ENCODE measurements at regions not wholly inside any gene's neighbourhood (a gene's known extent, or its start where the extent isn't known, plus 50 kb on each side); places are given as distances from the start of the nearest gene placed in this dataset.
"Not testable (repeated sequence)": the region's sequence is repeated elsewhere in the genome, so short reads cannot be mapped to it uniquely, and the experiment has no call there.

DNA sequence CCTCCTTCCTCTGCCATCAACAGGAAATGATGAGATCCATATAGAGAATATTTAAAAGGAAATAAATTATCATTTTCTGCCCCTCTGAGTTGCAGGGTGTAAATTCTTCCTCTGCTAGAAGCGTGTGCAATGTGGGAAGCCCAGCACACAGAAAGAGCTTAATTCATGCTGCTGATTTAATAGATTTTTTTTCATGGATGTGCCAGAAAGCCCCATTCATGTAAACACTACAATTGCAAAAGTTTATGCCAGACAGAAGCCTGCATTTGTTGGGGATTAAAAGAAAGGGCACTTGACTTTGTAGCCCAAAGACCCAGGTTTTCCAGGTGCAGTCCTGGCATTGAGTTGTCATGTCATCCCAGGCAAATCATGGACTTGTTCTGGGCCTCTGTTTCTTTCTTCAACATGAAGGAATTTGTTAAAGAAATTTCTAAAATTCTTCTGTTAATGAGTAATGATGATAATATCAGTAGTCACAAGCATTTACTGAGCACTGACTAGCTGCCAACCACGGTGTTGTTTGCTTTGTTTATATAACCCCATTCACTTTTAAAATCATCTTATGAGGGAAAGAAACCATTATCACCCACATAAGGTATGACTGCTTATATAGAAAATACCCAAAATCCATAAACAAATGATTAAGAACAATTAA is 341.7 kb downstream of the ANAPC1 start:
- not testable (repeated sequence) for H3K9me3 Mint-ChIP-seq, H3K36me3 Mint-ChIP-seq, H3K27ac Mint-ChIP-seq, H3K27me3 Mint-ChIP-seq, H3K4me1 Mint-ChIP-seq, H3K4me3 Mint-ChIP-seq

DNA sequence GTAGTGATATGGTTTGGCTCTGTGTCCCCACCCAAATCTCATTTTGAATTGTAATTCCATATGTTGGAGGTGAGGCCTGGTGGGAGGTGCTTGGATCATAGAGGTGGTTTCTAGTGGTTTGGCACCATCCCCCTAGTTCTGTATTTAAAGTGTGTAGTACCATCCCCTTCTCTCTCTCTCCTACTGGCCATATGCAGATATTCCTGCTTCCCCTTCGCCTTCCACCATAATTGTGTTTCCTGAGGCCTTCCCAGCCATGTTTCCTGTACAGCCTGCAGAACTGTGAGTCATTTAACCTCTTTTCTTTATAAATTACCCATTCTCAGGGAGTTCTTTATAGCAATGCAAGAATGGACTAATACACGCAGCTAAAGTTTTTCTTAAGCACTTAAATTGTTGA is 340.0 kb downstream of the ANAPC1 start:
- H3K4me1 Mint-ChIP-seq, H3K9me3 Mint-ChIP-seq, H3K4me3 Mint-ChIP-seq, H3K27me3 Mint-ChIP-seq, H3K36me3 Mint-ChIP-seq, H3K27ac Mint-ChIP-seq: not testable (repeated sequence)

DNA sequence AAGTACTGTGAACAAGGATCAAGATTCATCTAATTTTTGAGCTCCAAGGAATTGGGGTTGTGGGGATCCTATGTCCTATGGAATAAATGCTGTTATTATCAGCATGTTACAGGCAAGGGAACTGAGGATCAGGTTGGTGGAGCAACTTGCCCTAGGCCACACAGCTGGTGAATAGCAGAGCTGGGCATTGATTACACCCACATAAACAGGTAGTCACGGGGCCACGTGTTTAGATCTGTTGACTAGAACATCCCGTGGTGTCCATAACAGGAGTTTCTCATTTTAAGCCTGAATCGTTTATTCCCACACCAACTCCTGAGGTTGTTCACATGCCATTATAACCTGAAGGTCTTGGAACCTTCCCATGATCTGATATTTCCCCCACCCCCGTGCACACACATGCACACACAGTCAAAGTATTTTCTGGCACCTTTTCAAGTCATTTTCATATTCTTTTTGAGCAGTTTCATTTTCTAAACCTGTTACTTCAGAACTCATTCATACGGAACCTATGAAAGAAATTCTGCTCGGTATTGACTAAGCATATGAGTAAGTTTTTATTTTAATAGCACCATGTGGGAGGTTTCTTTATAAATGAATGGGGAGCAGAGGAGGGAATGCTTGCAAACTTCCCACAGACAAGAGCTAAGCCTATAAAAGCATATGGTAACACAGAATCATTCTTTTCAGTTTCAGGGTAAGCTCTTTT is 338.1 kb downstream of the ANAPC1 start:
- H3K4me3 Mint-ChIP-seq, H3K27me3 Mint-ChIP-seq, H3K9me3 Mint-ChIP-seq, H3K27ac Mint-ChIP-seq, H3K4me1 Mint-ChIP-seq, H3K36me3 Mint-ChIP-seq: not testable (repeated sequence)

DNA sequence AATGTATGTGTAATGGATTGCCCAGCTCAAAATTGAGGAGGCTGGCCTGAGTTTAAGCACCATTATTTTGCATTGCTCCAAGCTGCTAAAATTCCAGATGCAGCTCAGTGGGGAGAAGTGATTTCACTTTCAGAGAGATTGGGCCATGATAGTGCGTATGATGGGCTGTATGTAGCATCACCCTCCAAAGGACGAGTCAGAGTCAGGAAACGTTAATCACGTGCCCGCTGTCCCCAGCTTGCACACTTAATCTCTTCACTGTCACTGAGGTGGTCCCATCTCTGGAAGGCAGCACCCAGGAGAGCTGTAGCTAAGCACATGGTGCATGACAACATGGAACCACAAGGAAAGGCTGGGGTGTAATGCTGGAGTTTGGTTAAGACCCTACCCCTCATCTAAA is 337.4 kb downstream of the ANAPC1 start:
- H3K4me3 Mint-ChIP-seq, result peak overlapping the region in 3 of 4 donors; percentile 25 to 57 (median 55)
- H3K36me3 Mint-ChIP-seq, H3K27me3 Mint-ChIP-seq, H3K9me3 Mint-ChIP-seq, H3K4me1 Mint-ChIP-seq, H3K27ac Mint-ChIP-seq: not testable (repeated sequence)

DNA sequence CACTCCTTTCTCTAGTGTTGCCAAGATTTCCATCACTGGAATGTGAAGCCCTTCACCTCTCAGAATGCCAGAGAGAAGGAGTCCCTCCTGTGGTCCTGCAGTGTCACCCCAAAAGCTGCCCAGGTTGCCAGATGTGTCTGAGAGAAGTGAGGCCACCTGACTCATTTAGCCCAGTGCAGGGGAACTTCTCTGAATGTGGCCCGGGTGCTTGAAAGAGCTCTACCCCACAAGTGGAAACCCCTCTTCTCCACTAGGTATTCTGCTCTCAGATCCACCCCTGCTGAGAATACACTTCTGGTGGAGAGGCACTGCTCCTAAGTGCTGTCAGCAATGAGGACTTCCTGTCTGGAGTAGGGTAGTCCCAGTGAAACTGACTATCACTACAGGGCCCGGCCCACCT is 334.8 kb downstream of the ANAPC1 start:
- H3K9me3 Mint-ChIP-seq, H3K36me3 Mint-ChIP-seq, H3K27ac Mint-ChIP-seq, H3K27me3 Mint-ChIP-seq, H3K4me1 Mint-ChIP-seq: not testable (repeated sequence)
- peak overlapping the region in 1 of 4 donors; percentile 66 for H3K4me3 Mint-ChIP-seq

DNA sequence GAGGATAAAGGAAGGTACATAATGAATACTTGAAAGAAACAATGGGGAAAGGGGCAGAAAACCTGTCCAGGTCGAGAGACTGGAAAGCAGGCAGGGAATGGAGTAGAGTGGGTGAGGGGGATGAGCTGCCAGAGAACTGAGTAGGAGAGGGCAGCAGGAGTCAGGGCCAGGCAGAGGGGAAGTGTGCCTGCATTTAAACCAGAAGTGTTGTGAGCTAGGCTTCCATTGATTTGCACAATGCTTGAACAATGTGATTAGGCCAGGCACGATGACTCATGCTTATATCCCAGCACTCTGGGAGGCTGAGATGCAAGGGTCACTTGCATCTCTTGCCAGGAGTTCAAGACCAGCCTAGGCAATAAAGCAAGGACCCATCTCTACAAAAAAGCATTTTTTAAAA is 332.6 kb downstream of the ANAPC1 start:
- H3K4me3 Mint-ChIP-seq, H3K27me3 Mint-ChIP-seq, H3K27ac Mint-ChIP-seq, H3K4me1 Mint-ChIP-seq, H3K36me3 Mint-ChIP-seq, H3K9me3 Mint-ChIP-seq: not testable (repeated sequence)

DNA sequence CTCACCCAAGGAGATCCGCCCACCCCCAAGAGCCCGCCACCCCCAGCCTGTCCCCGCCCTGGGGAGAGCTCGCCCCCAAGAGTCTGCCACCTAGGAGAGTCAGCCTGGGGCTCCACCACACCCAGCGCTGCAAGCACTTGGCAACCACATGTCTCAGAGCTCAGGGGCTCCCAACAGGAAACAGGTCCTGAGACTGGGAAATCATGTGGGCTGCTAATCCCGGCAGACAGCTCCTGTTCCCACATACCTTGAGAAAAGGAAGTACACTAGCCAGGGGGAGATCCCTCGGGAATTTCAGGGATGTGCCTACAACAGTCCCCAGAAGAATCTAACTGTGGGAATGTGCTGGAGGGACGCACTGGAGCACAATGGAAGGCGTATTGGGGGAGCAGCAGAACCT is 331.4 kb downstream of the ANAPC1 start:
- H3K27me3 Mint-ChIP-seq, H3K4me3 Mint-ChIP-seq, H3K36me3 Mint-ChIP-seq, H3K9me3 Mint-ChIP-seq, H3K27ac Mint-ChIP-seq, H3K4me1 Mint-ChIP-seq: not testable (repeated sequence)

DNA sequence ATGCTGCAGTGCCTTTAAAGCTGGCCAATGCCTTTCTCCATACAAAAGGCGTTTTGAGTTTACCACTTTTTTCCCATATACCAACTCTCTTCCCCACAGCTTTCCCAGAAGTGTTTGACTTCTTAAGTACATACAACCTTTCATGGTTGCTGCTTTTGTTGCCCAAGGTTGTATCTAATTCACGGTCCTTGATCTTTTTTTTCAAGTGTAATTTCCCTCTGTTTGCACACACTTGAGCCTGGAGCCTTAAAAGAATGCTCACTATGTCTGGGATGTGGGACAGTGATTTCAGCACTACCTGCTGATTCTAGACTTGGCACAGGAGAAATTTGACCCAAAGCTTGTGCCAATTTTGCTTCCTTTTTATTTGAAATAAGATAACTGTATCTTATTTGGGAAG is 324.7 kb downstream of the ANAPC1 start:
- H3K27ac Mint-ChIP-seq, H3K27me3 Mint-ChIP-seq, H3K4me3 Mint-ChIP-seq, H3K9me3 Mint-ChIP-seq, H3K36me3 Mint-ChIP-seq, H3K4me1 Mint-ChIP-seq: not testable (repeated sequence)

DNA sequence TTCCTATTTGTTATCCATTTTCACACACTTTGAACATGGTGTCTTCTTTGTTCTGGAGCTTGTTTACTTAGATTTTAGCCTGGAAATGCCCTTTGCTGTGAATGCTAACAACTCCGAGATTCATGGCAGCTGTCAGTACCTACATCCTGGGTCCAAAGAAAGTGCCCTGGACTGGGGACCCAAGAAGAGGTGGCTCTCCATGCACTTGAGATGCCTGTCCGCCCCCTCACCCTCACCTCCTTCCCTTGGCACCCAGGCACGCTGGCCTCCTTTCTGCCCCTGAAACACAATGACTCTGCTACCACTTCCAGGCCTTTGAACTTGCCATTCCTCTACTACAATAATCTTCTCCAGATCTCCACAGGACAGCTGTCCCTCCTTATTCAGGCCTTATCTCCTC is 324.2 kb downstream of the ANAPC1 start:
- H3K4me1 Mint-ChIP-seq, H3K4me3 Mint-ChIP-seq, H3K36me3 Mint-ChIP-seq, H3K27me3 Mint-ChIP-seq, H3K9me3 Mint-ChIP-seq, H3K27ac Mint-ChIP-seq: not testable (repeated sequence)

DNA sequence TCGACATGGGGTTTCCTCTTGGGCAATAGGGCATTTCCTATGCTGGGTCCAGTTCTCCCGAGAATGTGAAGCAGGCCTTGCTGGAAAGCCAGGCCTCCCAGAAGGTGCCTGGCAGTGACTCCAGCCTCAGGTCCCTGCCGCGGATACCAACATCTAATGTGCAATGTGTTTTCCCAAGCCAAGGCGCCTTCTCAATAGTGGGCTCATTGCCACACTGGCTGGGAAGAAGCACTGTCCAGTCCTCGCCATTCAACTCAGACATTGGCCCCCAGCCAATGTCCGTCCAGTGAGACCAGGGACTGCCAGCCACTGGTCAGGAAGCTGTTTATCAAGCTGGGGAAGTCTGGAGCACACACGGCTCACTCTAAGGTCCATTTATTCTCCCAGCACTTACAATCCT is 317.9 kb downstream of the ANAPC1 start:
- H3K4me1 Mint-ChIP-seq, H3K9me3 Mint-ChIP-seq, H3K27ac Mint-ChIP-seq, H3K4me3 Mint-ChIP-seq, H3K27me3 Mint-ChIP-seq, H3K36me3 Mint-ChIP-seq: not testable (repeated sequence)

DNA sequence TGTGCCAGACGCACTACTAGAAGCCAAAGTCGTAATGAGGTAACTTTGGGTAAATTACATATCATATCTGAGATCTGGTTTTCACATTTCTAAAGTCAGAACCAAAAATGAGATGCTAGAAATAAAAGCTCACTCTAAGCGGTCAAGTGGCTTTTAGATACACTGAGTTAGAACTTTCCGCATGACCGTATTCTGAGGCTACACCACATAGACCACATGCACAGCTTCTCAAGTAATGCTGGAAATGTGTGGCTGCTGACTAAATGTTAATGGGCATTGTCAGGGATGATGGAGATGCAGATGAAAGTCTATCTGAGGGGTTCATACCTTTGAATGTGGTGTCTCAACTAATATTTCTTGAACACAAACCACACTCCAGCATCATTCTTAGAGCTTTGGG is 316.8 kb downstream of the ANAPC1 start:
- not testable (repeated sequence) for H3K4me3 Mint-ChIP-seq, H3K27me3 Mint-ChIP-seq, H3K27ac Mint-ChIP-seq, H3K9me3 Mint-ChIP-seq, H3K36me3 Mint-ChIP-seq, H3K4me1 Mint-ChIP-seq

DNA sequence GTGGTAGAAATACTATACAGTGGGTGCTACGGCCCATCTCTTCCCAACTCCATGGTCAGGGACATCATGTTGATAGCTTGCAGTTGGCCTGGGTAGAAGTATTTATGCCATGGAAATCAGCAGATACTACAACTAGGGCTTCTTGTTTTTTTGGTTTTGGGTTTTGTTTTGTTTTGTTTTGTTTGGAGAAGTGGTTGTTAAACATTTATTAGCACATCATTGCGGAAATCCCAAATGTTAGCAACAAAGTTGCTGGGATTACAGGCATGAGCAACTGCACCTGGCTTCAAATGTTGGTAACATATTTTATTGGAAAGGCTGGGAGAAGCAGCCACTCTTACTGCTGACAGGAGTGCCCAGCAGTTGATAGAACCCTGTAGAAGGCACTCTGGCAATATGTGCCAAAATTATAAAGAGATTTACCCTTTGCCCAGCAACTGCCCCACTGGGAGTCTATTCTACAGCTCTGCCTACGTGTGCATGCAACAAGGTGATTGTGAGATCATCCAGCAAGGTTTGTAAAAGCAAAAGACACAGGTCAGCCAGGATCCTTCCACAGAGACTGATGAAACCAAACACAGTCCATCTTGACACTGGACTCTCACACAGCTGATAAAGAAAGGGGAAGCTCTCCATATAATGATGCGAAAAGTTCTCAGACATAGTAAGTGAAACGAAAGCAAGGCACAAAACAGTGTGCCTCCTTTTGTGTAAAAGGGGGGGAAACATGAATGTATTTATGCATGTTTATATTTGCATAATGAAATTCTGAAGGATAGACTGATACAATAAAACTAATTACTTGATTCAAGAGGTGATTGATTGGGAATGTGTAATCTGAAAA is 314.4 kb downstream of the ANAPC1 start:
- H3K4me3 Mint-ChIP-seq, result peak overlapping the region in 1 of 4 donors; percentile 32

DNA sequence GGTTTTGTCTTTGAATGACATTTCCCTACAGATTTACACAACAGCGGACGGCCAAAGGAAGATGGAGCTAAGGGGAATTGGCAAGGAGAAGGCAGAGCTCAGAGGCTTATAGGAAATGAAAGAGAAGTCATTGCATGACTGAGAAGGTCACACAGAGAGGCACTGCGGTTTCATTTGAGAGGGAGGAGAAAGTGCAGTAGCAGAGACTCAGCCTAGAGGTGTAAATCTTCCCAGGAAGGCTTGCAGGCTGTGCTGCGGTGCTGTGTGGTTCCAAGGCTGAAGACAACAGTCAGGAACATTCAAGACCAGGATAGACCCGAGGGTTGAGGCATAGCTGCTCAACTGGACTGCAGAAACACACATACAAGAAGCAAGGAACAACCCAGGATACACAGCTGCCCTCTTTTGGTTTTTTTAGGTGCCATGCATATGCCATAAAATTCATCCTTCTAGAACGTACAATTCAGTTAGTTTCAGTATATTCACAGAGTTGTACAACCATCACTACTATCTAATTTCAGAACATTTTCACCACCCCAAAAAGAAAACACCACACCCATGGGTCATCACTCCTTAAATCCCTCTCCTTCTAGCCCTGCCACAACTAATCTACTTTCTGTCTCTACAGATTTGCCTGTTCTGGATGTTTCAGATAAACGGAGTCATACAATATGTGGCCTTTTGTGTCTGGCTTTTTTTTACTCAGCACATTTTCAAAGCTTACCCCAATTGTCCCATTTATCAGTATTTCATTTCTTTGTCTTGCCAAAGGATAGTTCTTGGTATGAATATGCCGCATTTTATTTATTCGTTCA is 313.5 kb downstream of the ANAPC1 start:
- peak overlapping the region in 3 of 4 donors; percentile 32 to 48 (median 47) for H3K4me3 Mint-ChIP-seq
- not testable (repeated sequence) for H3K4me1 Mint-ChIP-seq, H3K36me3 Mint-ChIP-seq, H3K9me3 Mint-ChIP-seq, H3K27ac Mint-ChIP-seq, H3K27me3 Mint-ChIP-seq

More for the DNA sequence above, 314.4 kb downstream of the ANAPC1 start:
- not testable (repeated sequence) for H3K36me3 Mint-ChIP-seq, H3K27ac Mint-ChIP-seq, H3K9me3 Mint-ChIP-seq, H3K4me1 Mint-ChIP-seq, H3K27me3 Mint-ChIP-seq

DNA sequence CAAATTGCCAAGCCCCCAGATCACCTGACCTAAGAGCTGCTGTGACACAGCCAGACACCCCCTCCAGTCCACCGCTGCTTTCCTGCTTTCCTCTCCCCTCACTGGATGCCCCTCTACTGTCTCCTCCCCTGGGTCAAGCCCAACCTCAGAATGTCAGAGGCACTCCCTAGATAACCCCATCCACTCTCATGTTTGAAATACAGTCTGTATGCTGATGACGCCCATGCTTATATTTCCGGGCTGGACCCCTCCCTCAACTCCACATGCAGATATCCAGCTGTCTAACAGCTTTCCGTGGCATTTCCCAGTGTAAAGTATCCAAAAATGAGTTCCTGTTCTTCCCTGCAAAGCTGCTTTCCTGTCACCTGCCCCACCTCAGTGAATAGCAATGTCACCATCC is 309.2 kb downstream of the ANAPC1 start:
- H3K4me3 Mint-ChIP-seq, H3K9me3 Mint-ChIP-seq, H3K36me3 Mint-ChIP-seq, H3K27ac Mint-ChIP-seq, H3K4me1 Mint-ChIP-seq, H3K27me3 Mint-ChIP-seq: not testable (repeated sequence)

DNA sequence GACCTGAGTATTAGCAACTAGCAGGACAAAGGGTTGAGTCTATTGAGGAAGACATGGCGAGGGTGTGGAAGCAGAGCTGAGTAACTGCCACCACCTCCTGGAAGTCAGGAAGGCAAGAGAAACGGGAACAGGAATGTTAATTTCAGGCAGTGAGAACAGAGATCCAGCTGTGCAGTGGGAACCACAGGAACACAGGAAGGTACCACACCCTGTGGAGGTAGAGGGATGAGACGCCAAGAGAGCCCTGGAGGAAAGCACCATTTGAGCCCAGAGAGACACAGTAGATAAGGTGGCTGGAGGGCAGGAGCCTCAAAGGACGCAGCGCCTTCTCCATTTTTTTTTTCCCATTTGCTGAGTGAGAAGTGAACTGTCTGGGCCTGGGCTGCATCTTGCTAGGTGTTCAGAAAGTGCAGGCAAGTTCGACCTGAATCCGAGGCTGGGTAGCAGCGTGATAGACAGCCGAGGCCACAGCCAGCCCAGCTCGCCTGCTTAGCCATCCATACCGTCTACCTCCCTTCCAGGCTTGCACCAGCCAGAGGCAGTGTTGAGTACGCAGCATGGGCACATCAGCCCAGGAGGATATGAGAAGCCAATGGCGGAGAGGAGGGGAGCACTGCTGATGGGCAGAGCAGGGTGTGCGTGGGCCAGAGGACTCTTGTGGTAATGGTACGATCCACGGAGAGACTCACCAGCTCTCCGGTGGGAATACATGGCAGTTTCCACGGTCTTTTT is 306.7 kb downstream of the ANAPC1 start:
- H3K36me3 Mint-ChIP-seq, result not testable (repeated sequence)

More for the DNA sequence above, 306.7 kb downstream of the ANAPC1 start:
- not testable (repeated sequence) for H3K9me3 Mint-ChIP-seq, H3K27ac Mint-ChIP-seq, H3K4me1 Mint-ChIP-seq, H3K27me3 Mint-ChIP-seq, H3K4me3 Mint-ChIP-seq

All from IgD-negative memory B cell (primary cell).